HG03521 (cell line): ENCODE measurements at regions not wholly inside any gene's neighbourhood (a gene's known extent, or its start where the extent isn't known, plus 50 kb on each side); places are given as distances from the start of the nearest gene placed in this dataset.

Experiments
- ATAC-seq: cut with Tn5 transposase; IDR thresholded peaks from one replicate; pipeline ENCODE4 v1.9.1; 2021; ENCODE audit warnings: mild to moderate bottlenecking, moderate library complexity; ENCODE audit not compliant: unreplicated experiment

DNA sequence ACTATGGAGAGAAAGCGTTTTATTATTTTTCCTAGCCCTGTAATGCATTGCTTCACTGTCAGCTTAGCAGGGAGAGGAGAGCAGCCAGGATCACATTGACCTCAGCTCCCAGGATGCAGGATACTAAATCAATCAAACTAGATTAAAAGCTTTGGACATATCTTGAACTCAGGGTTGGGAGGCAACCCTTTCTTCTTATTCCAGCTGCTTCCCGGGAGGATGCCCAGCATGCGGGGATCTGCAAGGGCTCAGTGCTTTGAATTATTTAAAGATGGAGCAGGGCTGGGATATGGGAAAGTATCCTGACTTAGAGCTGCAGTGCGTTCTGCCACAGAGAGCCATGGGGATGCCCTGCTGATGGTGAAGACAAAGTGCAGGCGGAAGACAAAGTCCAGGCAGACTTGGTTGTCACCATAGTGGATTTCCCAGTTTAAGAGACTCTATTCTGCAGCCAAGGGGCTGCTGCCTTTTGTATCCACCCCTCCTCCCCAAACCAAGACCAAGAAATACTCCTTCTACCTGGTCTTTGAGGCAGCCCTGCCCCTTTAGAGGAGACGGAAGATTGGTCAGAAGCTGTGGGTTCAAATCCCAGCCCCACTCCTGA is 1035.0 kb downstream of the TBC1D22A start:
- ATAC-seq, result no peak

DNA sequence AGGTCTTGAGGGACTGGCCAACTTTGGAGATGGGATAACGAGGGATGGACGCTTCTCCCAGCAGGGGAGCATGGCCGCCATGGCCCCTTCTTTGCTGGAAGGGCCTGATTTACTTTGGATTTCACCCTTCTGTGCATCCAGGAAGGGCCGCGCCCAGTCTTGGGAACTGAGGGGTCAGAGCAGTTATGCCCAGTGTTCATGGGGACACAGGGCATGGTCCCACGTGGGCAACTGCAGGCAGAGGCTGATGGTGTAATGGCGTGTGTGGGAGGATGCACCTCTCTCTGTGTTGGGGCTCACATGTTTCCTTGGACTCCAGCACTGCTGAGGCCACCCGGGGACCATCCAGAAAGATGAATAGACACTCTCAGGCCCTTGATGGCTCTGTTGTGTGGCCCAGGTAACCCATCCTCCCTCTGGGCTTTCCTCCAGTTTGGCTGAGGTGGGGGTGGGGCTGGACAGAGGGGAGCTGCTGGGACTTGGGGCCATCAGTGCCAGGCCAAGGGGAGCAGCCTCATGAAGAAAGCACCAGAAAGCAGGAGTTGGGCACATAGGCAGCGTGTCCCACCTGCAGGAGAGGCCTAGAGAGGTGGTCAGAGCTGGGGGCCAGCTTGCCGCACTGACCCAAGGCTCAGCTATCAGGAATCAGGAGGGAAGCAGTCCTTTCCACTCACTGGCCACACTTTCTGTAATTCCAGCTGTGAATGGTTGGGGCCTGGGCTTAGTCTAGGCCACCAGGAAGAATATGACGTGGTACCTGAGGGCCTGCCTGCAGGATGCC is 1033.9 kb downstream of the TBC1D22A start:
- no peak for ATAC-seq

DNA sequence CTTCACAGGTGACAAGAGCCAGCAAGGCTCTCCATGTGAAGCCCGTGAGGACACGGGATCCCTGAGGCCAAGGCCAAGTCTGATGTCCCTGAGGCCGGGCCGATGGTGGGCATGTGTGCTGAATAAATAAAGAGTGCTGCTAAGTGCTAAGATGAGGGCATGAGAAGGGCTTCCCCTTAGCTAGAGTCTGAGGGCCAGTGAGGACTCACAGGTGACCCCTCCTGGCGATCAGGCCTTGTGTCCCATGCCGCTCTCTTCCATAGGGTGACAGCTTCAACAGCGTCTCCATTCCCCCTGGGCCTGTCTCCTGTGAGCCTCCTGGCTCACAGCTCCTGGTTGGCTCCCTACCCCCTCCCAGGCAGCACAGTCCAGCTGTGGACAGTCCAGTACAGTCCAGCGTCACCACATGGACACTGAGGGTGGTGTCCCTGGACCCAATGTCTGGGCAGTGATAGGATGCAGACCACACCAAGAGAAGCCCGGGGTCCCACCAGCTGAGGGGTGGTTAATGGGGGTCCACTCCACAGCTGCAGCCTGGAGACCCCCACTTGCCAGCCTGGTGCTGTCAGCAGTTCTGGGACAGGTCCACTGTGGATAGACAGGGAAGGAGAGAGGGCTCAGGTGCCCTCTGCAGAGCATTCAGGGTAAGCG is 1033.2 kb downstream of the TBC1D22A start:
- no peak for ATAC-seq

DNA sequence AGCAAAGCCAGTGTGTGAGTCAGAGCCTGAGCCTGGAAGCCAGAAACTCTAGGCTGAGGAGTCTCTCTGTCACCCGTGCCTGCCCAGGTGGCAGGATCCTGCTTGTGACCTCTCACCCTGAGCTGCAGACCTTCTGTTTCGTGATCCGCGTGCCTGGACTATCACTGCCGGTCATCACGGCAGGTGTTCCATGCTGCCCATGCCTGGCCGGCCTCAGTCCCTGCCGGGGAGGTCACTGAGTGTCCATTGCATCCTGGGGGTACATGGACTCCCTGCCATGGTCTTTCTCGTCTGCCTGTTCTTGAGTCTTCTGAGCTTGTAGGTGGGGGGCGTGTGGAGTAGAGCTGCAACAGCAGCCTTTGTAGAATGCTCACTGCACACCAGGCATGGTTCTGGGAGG is 1032.4 kb downstream of the TBC1D22A start:
- ATAC-seq, result no peak

DNA sequence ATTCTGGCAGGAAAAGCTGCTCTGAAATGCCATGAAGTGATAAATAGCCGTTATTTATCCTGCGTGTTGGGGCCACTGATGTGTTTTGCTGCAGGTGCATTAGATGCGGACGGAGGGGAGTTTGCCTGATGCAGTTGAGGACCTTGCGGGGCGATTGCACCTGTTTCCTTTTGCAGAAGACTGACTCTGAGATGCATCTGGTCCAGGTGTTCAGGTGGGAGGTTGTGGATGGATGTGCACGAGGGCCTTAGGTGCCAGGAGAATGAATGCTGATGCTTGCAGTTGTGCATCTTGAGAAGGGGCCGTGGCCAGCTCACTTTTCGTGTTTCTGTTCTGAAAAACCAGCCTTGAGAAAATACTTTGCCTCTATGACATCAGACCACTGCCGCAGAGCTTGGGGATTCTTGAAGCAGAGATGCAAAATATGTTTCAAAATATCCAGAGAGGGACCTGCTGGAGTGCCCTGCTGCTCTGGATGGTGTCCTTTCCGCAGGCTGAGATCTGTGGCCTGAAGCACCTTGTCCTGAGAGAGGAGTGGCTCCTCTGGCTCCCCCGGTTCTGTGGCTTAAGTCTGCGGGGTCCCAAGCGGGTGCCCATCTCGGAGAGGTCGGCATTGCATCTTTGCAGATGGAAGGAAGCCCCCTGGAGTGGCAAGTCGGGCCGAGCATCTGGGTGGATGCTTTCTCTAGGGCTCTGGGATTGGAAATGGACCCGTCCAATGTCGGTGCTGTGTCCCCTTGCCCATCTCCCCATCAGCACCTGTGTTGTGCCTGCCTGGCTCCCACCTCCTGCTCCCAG is 1031.1 kb downstream of the TBC1D22A start:
- ATAC-seq, result no peak

DNA sequence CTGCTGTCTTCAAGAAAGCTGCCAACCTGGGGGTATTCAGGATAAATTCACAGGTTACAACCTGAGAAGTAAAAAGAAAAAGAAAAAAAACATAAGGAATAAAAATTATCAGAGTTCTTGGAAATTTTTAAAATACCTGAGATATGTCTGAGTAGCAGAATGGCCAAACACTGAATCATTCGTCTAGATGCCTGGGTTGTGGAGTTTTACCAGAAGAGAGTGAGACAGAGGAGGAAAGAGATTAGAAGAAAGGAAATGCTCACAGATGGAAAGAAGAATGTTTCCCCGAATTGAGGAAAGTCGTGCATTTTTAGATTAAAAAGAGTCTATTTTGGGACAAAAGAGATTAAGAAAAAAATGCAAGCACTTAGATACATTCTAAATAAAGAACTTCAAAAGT is 1026.7 kb downstream of the TBC1D22A start:
- ATAC-seq, result no peak

DNA sequence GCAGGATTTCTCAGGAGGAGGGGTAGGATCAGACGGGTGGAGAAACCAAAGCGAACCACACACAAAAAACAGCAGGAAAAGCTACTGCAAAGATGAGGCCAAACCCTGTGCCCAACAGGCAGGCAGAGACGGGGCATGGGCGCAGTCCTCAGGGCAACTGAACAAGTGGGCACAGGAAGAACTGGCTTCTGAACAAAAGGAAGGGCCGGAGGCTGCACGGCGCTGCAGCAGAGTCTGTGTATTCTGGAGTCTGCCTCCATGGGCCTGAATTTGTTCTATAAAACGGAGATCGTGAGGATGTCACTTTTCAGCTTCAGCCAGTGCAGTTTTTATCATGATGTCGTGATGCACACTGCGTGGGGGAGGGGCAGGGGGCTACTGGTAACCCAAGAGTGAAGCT is 1026.0 kb downstream of the TBC1D22A start:
- ATAC-seq, result no peak

DNA sequence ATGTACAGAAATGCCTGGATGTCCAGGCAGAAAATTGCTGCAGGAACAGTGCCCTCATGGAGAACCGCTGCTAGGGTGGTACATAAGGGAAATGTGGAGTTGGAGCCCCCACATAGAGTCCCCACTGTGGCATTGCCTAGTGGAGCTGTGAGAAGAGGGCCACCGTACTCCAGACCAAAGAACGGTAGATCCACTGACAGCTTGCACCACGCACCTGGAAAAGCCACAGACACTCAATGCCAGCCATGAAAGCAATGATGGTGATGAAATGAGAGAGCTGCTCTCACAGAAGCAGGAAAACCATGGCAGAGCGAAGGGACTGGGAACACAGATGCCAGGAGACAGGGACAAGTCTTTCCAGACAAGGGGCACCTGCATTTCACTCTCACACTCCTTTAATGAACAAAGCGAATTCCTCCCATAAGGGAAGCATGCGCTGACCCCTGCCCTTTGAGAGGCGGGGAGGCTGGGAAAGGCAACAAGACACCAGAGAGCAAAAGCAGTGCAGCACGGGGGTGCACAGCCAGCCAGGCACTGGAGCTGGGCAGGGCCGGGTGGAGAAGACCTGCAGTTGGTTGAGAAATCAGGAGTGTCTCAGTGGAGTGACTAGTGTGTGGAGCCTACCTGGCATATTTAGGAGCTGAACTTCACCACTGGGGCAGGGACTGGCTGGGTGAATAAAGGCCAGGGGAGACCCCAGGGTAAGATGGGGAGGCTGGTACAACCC is 1025.2 kb downstream of the TBC1D22A start:
- ATAC-seq, result no peak

DNA sequence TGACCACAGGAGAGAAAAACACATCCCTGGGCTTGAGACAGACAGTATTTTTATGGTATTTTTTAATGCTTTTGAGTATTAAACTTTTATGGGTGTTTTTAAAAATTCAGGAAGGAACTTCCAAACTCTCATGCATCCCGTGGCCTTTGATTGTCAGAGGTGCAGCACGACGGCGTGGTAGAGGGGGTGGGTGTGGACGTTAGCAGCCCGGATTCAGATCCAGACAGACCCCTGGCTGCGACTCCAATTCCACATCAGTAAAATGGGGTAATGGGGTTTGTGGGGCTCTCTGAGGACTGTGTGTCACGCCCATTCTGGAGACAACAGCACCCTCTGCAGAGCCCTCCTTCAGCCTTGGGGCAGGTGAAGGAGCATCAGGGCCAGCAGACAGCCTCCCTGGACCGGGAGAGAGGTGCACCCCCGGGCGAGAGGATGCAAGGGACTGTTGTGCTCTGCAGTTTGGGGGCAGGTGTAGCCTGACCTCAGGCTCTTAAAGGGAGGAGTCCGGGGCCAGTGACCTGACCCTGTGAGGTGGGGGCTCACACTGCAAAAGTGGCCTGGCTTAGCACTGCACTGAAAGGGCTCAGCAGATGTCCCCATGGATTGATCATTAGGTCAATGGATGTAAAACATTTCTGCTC is 1024.3 kb downstream of the TBC1D22A start:
- ATAC-seq, result no peak

DNA sequence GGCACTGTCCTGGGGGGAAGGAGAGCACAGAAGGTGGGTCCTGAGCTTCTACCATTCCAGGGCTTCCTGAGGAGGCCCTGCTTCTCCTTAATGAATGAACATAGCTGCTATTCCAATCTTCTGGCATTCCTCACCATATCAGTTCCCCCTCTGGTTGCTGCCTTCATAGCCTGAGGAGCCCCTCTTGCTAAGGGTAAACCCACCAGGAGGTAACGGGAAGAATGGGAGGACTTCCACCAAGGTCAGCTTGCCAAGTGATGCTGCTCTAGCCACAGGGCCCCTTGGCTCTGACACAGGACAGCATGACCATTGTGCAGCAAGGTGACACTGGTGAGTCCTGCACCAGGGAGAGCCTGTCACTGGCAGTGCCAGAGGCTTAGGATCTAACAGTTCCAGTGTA is 1022.5 kb downstream of the TBC1D22A start:
- no peak for ATAC-seq

DNA sequence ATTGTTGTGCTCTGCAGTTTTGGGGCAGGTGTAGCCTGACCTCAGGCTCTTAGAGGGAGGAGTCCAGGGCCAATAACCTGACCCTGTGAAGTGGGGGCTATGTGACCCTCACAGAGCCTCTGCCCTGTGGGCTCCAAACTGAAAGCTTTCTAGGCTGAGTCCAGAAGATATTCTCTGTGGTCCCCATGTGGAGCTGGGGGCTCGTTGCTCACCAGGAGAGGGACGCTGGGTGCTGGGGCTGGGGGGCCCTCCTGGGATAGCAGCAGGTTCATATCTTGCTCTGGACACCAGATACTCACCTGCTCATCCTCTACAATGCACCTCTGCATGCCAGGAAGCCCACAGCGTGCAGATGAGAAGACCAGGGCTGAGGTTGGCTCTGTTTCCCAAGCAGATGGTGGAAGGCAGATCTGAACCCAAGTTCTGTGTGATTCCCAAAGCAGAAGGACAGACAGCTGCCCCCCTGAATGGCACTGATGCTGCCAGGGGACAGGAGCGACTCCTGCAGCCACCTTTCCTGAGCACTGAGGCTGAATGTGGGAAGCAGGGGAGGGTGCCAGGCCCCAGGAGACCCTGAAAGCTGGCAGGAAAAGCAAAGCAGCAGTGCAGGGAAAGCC is 1022.0 kb downstream of the TBC1D22A start:
- no peak for ATAC-seq

DNA sequence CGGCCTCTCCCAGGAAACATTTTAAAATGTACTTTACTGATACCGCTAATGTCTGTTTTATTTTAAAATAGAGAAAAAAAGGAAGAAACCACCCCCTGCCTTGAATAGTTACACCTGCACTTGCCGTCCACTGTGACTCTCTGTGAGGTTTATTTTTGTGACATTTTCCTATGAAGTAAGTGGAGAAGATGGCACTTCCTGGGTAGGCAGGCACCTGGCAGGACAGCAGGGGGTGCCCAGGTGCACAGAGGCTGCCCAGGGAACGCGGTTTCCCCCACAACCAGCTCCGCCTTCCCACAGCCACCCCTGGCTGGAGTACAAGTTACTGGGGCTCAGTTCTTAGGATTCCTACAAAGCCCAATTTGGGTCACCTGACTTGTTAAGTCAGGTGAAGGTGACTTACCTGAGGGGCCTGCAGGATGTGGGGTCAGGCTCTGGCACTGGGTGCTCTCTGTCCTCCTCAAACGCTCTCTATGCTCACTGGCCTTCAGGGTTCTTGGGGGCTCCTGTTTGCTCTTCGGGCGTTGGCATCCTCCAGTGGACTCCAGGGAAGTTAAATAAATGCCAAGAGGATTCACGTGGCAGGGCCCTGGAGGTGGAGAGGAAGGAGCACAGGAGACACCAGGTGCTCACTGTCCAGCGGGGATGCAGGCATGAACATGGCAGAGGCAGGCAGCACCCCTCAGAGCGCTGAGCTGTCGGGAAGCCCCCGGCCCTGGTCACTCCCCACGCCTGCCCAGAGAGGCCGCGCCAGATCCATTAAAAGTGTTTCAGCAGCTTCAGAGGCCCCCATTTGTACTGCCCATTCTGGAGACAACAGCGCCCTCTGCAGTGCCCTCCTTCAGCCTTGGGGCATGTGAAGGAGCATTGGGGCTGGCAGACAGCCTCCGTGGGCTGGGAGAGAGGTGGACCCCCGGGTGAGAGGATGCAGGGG is 1021.2 kb downstream of the TBC1D22A start:
- no peak for ATAC-seq

DNA sequence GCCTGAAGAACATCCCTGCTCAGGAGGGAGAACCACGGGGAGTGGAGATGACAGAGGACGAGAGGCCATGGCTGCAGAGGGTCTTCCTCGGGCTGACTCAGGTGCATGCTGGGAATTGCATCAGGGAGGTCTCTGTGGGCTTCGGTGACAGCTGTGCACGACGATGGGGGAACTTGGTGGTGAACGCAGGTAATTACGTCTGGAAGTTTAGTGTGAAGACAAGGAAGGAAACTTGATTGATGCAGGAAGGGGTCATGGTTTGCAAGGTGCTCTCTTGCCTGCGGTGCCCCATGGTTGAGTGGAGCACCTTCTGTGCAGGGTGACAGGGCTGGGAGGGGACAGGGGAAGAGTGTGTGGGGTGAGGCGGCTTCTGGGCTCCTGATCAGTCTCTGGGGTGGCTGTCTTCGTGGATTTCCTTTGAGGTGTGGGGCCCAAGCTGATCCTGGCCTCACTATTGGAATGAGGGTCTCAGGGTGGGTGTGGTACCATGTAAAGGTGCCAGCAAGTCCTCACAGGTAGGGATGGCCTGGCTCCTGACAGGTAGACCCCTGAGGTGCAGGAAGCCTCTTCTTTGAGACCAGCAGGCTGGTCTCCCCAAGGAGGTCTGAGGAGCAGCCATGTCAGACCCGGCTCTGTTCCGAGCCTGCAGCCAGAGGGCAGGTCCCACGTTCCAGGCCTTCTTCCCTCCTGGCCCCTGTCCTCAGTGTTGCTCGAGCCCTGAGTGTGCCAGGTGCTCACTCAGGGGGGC is 1020.1 kb downstream of the TBC1D22A start:
- ATAC-seq, result no peak

DNA sequence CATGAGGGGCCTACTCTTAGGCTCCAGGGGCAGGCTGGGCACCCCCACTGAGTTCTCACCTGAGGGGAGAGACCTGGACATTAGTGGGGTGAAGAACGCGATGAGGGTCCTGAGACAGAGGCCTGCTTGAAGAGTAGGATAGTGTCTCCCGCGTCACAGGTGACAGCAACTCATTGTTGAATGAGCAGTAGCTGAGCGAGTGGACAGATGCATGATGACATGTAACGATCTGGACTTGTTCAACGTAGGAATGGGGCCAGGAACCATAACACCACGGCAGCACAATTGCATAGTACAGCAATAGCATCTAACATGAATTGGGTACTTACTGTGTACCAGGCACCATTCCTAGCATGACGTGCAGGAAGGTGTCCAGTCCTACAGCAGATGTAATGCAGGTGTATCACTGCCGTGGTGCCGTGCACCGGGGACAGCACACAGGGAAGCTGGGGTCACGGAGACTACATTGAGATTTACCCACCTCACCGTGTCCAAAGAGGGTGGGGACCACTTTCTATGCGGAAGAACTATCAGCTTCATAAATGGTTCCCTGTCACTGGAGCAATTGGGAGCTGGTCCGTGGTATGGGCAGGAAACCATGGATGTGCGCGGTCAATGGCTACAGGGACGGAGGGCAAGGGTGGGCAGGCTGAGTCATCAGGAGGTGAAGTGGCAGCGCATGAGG is 1019.1 kb downstream of the TBC1D22A start:
- ATAC-seq, result no peak

DNA sequence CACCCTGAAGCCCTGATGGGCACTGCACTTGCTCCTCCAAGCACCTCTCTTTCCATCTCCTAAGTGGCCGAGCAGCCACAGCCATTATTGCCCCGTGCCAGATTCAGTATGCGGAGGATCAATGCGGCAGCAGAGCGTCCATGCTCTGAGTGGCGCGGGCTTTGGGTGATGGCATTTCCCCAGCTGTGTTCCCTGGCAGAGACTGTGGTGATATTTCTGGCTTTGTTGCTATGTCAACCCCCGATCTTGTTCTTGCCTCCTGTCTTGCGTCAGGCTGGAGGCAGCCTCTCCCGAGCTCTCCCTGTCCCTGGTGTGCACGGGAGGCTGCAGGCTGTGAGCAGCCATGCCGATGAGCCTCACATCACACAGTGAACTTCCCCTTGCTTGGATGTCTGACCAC is 1018.6 kb downstream of the TBC1D22A start:
- no peak for ATAC-seq

DNA sequence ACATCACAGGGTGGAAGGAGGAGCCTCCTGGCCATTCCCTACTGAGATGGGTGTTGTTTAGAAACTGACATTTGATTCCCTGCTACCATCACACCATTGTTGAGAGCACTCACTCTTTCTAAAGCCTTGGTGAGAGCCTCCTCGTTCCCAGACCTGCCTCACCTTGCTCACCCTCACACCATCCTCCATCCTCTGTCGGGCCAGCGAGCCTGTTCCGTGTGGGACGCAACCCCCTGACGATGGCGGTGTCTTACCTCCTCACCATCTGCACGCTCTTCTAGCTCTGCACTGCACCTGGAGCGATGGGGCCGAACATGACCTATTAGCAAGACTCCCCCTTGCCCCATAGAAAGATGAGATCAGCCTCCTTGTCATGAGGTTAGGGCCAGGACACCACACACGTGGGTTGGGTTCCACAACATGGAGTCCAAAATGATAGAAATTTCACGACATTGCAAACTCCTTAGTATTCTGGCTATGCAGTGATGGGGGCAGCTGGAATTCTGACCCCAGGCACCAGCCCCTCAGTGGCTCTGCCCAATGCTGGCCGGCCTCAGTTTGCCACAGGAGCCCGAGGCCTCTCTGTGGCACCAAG is 1017.9 kb downstream of the TBC1D22A start:
- no peak for ATAC-seq

DNA sequence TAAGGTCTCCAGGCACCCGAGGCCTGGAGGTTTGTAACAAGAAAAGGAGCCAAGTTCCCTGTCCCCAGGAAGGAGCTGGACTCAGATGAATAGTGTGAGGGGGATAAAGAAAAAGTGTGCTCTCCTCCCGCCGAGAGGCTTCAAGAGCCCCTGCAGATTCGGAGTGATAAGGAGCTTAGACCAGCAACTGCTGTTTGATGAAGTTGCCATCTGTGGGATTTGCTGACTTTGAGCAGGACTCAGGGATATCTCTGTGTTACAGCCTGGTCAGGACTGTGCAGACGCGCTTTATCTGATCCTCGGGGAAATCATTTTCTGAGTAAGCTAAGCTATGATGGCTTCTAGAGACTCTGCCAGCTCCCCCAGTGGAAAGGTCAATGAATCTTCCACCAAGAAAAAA is 1017.0 kb downstream of the TBC1D22A start:
- ATAC-seq, result no peak
